ENCODE measurements at regions not wholly inside any gene's neighbourhood (a gene's known extent, or its start where the extent isn't known, plus 50 kb on each side); places are given as distances from the start of the nearest gene placed in this dataset.
"Not testable (repeated sequence)": the region's sequence is repeated elsewhere in the genome, so short reads cannot be mapped to it uniquely, and the experiment has no call there.

DNA sequence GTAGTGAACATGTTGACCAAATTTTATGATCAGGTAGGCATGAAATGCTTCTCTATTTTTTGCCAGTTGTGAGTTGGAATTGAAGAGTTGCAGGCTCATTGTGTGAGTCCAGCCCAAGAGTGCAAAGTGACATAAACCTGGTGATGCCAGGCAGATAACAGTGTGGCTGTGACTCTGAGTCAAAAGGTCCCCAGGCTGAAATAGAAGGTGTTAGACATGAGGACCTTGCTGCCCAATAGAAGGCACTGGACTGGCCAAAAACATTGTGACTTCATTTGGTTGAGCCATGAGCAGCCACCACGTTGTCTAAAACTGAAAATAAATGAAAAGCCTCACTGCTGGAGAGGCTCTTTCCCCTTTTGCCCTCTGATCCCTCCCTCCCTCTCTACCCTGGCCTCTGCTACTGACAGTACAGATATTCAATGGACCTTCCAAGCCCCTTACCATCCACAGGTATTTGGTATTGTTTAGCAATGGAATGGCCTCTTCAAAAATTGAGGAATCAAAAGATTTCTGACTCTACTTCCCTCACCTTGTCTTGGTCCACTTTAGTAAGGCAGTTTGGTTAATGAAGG is 67.8 kb upstream of the ABCD3 start:
- ATAC-seq (ENCODE audit: low read depth) (no peak), DNase-seq (no peak)
- ChIA-PET CTCF (no interaction called here), POLR2A (no interaction called here)
- intact Hi-C loops (cut with micrococcal nuclease), result no loop called here
- Mint-ChIP-seq H3K27me3 (peaks cover 13% of the 10 kb centered on the region), H3K27ac (no peak overlapping the region), H3K9me3 (no peaks in the 10 kb centered on the region), H3K4me1 (no peaks in the 10 kb centered on the region), H3K36me3 (ENCODE audit: low read depth) (no peaks in the 10 kb centered on the region), H3K4me3 (no peak overlapping the region)
- TF ChIP-seq, protein P1, sequence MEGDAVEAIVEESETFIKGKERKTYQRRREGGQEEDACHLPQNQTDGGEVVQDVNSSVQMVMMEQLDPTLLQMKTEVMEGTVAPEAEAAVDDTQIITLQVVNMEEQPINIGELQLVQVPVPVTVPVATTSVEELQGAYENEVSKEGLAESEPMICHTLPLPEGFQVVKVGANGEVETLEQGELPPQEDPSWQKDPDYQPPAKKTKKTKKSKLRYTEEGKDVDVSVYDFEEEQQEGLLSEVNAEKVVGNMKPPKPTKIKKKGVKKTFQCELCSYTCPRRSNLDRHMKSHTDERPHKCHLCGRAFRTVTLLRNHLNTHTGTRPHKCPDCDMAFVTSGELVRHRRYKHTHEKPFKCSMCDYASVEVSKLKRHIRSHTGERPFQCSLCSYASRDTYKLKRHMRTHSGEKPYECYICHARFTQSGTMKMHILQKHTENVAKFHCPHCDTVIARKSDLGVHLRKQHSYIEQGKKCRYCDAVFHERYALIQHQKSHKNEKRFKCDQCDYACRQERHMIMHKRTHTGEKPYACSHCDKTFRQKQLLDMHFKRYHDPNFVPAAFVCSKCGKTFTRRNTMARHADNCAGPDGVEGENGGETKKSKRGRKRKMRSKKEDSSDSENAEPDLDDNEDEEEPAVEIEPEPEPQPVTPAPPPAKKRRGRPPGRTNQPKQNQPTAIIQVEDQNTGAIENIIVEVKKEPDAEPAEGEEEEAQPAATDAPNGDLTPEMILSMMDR (IDR thresholded peaks at IDR 0.05), result no peak

DNA sequence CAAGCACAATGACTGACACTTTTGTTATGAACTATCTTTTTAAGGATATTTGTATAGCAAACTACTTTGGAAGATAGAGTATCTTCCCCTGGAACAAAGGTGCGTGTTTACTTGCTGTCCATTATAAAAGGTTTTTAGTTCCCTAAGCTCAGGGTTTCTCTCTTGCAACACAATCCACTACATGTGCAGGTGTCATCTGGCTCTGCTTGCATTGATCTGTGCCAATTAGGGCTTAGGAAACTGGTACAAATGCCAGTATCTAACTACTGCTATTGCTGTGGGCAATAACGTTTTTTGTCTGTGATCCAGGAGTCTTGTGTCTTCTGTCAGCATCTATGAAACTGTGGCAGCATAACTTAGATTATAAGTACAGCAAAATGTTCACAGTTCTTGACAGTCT is 68.3 kb upstream of the ABCD3 start:
- Mint-ChIP-seq H3K4me1 (no peaks in the 10 kb centered on the region), H3K4me3 (no peak overlapping the region), H3K27ac (no peak overlapping the region)

DNA sequence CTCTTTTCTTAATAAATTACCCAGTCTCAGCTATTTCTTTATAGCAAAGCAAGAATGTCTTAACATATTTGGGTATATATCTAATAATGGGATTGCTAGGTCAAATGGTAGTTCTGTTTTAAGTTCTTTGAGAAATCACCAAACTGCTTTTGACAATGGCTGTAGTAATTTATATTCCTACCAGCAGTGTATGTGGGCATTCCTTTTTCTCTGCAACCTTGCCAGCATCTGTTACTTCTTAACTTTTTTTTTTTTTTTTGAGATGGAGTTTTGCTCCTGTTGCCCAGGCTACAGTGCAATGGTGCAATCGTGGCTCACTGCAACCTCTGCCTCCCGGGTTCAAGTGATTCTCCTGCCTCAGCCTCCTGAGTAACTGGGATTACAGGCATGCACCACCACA is 69.8 kb upstream of the ABCD3 start:
- DNase-seq; H3K36me3 Mint-ChIP-seq (ENCODE audit: low read depth); intact Hi-C loops (cut with micrococcal nuclease); H3K9me3 Mint-ChIP-seq; ATAC-seq (ENCODE audit: low read depth); H3K27ac Mint-ChIP-seq; CTCF ChIA-PET; POLR2A ChIA-PET; H3K4me3 Mint-ChIP-seq; H3K4me1 Mint-ChIP-seq: not testable (repeated sequence)
- H3K27me3 Mint-ChIP-seq, result peaks cover 10% of the 10 kb centered on the region

More for the DNA sequence above, 68.3 kb upstream of the ABCD3 start:
- POLR2A ChIA-PET, result no interaction called here
- Mint-ChIP-seq H3K27me3 (peaks cover 12% of the 10 kb centered on the region), H3K9me3 (no peaks in the 10 kb centered on the region), H3K36me3 (ENCODE audit: low read depth) (no peaks in the 10 kb centered on the region)
- ATAC-seq (ENCODE audit: low read depth) (no peak), DNase-seq (no peak)
- intact Hi-C loops (cut with micrococcal nuclease), result no loop called here
- TF ChIP-seq, protein P1 (IDR thresholded peaks at IDR 0.05), result no peak
- CTCF ChIA-PET, result no interaction called here

DNA sequence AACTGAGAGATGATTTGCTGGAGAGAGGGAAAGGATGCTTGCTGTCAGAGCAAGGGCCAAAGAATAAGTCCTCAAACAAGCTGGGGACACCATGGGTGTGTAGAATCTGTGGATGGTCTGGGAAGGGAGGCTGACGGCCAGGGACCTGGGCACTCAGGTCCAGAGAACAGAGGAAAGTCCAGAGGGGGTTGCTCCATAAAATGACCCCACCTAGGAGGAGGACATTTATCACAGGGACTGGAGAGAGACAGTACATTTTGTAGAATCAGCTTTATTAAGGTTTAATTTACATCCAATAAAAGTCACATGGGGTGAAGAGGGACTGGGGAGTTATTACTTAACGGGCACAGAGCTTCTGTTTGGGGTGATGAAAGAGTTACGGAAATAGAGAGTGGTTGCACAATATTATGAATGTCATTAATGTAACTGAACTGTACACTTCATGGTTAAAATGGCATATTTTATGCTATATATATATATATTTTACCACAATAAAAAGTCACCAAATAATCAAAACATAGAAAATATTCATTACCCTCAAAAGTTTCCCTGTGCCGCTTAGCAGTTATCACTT is 73.0 kb upstream of the ABCD3 start:
- ChIA-PET CTCF (no interaction called here), POLR2A (no interaction called here)
- no peak for DNase-seq
- intact Hi-C loops (cut with micrococcal nuclease), result no loop called here
- no peak for ATAC-seq (ENCODE audit: low read depth)
- Mint-ChIP-seq H3K4me3 (no peak overlapping the region), H3K27me3 (peaks cover 3% of the 10 kb centered on the region), H3K9me3 (no peaks in the 10 kb centered on the region), H3K36me3 (ENCODE audit: low read depth) (no peaks in the 10 kb centered on the region), H3K4me1 (no peaks in the 10 kb centered on the region), H3K27ac (no peak overlapping the region)
- TF ChIP-seq, protein P1 (IDR thresholded peaks at IDR 0.05), result no peak

DNA sequence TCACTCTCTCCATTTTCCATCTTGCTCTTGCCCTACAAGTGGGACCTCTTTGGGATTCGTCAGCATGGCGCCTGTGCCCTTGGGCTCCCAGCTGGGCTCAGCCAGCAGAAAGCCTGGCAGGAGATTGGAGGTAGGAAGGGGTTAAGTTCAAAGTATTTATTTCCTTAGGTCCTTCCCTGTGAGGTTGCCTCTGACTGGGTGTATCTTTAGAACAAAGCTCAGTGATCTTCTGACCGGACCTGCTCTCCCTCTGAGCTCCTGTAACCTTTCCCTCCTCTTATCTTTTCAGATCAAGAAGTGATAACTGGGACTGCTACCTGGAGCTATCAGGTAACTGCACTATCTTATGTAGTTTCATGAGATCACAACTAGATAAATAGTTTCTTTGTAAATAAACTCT is 75.8 kb upstream of the ABCD3 start:
- POLR2A ChIA-PET, result no interaction called here
- no peak for DNase-seq
- no peak for ATAC-seq (ENCODE audit: low read depth)
- TF ChIP-seq, protein P1 (IDR thresholded peaks at IDR 0.05), result no peak
- intact Hi-C loops (cut with micrococcal nuclease), result no loop called here
- Mint-ChIP-seq H3K9me3 (no peaks in the 10 kb centered on the region), H3K4me3 (no peak overlapping the region), H3K27me3 (peaks cover 5% of the 10 kb centered on the region), H3K4me1 (no peaks in the 10 kb centered on the region), H3K27ac (no peak overlapping the region), H3K36me3 (ENCODE audit: low read depth) (no peaks in the 10 kb centered on the region)
- CTCF ChIA-PET, result no interaction called here
